ENCODE measurements at regions not wholly inside any gene's neighbourhood (a gene's known extent, or its start where the extent isn't known, plus 50 kb on each side); places are given as distances from the start of the nearest gene placed in this dataset.
"Not testable (repeated sequence)": the region's sequence is repeated elsewhere in the genome, so short reads cannot be mapped to it uniquely, and the experiment has no call there.

- no peak for DNase-seq (ENCODE audit: low read depth in 2 of 2, low spot score in 1 of 2)
Observed at GRCh38 chr9:21533597-21533996, 51.5 kb upstream of the IFNE start.

GRCh38 chr9:21535396-21535795, 53.3 kb upstream of the IFNE start:
- DNase-seq (ENCODE audit: low read depth in 2 of 2, low spot score in 1 of 2) = no peak

DNA sequence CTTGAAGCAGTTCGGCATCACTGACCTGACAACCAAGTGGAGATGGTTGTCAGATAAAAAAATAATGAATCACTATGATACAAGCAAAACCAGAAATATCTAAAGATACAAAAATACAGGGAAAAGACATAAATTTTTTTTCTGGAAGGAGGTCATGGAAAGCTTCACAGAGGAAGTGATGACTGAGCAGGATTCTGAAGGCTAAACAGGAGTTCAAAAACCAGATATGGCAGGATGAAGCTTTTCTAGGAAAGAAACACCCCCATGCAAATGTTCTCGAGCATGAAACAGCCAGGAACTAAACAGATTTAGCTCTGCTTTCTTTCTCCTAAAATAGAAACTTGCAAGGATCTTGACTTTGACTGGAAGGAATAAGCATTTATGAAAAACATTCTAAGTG, 60.7 kb upstream of the IFNE start:
- DNase-seq (ENCODE audit: low read depth in 2 of 2, low spot score in 1 of 2) = no peak

DNA sequence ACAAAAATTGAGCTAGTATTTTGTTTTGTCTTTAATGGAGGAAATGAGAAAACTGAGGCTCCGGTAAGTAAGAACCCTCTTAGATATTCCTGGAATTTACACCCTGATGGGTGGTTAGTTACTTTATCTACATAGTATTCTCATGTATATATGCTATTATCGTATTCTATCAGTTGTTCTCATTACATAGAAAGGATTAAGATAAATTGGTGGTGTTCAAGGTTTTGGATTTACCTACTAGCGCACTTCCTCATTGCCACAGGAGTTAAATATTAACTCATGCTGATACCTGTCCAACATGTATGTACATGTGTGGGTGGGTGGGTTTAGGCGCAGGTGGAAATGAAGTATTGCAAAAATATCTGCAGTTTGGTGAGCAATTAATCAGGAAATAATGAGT, 61.1 kb upstream of the IFNE start:
- no peak for DNase-seq (ENCODE audit: low read depth in 2 of 2, low spot score in 1 of 2)

- not testable (repeated sequence) for DNase-seq (ENCODE audit: low read depth in 2 of 2, low spot score in 1 of 2)
Observed at GRCh38 chr9:21543816-21544215, 61.7 kb upstream of the IFNE start.

DNA sequence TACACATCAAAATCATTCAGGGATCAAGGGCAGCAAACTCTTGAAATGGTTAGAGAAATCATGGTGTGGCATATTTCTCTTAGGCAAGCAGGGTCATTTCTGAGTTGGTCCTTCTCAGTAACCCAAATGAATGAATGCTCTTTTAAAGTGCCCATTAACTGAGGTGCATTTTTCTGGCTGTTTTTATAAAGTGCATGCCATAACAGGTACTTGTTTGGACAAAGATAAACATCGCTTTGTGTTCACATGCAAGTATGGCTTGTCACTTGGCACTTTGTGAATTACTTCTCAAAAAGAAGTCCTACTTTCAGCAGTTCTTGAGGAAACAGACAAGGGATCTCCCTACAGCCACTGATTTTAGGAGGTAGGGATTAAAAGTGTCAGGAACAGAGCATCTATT, 64.8 kb upstream of the IFNE start:
- no peak for DNase-seq (ENCODE audit: low read depth in 2 of 2, low spot score in 1 of 2)

- no peak for DNase-seq (ENCODE audit: low read depth in 2 of 2, low spot score in 1 of 2)
Observed at GRCh38 chr9:21549251-21549765, 67.2 kb upstream of the IFNE start.

DNA sequence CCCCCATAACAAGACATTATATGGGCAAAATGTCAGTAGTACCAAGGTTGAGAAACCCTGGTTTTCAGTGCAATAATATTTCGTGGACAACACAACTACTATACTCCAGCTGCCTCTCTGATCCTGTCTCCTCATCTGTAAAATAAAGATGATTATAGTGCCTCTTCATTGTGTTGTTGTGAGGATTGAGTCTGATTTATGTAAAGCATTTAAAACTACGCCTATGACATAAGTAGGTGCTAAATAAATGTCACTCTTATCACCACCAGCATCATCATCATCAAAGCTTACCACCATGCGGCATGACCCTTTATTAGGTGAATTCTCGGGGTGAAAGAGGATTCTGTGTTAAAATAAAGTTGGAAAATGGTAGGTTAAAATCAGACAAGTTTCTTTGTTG, 67.8 kb upstream of the IFNE start:
- no peak for DNase-seq (ENCODE audit: low read depth in 2 of 2, low spot score in 1 of 2)

DNA sequence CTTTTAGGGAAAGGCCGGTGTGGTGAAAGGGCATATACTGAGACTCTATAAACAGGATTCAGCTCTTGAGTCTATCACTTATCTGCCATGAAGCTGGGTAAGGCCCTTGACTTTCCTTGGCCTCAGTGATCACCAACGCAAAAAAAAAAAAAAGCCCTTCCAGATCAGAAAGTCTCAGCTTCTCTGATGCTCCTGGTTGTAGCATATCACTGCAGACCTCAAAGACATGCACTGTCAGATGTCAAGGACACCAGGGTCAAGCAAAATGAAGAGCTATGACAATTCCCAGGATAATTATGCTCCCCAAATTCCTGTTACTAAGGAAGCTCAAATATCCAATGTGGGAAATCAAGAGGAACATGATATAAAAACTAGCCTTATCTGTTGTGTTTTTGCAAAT, 68.3 kb upstream of the IFNE start:
- no peak for DNase-seq (ENCODE audit: low read depth in 2 of 2, low spot score in 1 of 2)

DNA sequence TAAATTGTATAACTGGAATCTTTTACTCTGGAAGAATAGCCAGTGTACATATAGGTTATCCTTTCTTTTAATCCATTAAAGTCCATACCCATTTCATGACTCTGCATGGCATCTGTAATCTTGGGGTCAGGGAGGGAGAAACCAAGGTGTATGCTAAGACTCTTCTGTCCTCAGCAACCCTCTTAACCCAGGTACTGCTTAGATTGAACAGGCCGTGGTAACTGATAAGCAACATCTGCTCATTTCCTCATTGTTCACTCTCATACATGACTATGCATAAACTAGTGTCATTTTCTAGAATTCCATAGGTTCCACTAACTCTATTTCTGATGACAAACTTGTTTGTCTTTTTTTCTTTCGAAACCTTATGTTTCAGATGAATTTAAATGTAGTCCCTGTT, 69.3 kb upstream of the IFNE start:
- no peak for DNase-seq (ENCODE audit: low read depth in 2 of 2, low spot score in 1 of 2)

GRCh38 chr9:21552244-21553170, 70.4 kb upstream of the IFNE start:
- no peak for DNase-seq (ENCODE audit: low read depth in 2 of 2, low spot score in 1 of 2)

- DNase-seq (ENCODE audit: low read depth in 2 of 2, low spot score in 1 of 2) = no peak
Observed at GRCh38 chr9:21553441-21553840, 71.3 kb upstream of the IFNE start.

DNA sequence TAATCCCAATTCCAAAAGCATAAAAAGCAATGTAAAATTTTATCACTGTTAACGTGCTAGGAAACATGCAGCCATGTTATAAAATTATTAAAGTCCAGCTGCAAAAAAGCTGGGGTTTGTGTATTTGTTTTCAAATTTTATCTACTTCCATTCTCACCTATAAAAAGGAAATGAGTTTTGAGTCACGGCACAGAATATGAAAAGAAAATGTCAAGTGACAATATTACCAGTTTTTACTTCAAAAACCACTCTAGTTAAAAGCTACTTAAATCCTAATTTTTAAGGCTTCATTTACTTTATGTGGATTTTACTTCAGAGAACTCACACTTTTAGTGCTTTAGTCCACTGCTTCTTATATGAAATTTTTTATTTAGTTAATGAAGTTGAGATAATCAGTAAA, 72.7 kb upstream of the IFNE start:
- no peak for DNase-seq (ENCODE audit: low read depth in 2 of 2, low spot score in 1 of 2)

GRCh38 chr9:21555911-21556310, 73.8 kb upstream of the IFNE start:
- DNase-seq (ENCODE audit: low read depth in 2 of 2, low spot score in 1 of 2) = no peak

DNA sequence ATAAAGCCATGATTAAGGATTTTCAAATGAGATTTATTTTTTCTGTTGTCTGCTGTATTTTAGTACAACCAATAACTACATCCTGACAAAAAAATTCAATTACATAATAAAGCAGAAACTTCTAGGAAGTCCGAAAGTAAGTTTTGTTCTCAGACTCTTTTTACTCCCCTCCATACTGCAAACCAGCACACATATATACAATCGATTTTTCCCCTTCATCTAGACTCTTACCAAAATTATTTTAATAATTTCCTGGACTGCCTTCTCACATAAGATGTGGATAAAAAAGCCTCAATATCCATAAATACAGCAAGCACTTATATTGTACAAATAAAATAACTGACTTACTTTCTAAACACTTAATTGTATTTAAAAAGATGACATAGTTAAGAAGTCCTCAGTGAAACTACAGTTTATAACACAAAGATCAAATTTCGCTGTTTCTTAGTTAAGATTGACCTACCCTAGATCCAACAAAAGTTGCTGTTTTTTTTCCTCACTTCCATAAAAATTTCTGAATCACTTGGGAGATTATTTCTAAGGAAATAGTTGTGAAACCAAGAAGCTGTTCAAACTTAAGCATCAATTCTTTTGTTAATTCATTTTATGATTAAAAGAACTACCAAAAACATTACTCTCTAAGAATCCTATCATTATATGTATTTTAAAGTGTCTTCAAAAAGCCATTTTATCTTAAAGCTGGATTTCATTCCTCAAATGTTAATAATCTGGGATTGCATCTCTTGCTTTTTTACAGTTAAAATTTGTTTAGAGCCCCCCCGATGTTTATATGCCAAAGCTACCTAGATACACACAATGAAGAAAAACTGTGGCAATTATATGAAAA, 74.7 kb upstream of the IFNE start:
- DNase-seq (ENCODE audit: low read depth in 2 of 2, low spot score in 1 of 2) = no peak

DNA sequence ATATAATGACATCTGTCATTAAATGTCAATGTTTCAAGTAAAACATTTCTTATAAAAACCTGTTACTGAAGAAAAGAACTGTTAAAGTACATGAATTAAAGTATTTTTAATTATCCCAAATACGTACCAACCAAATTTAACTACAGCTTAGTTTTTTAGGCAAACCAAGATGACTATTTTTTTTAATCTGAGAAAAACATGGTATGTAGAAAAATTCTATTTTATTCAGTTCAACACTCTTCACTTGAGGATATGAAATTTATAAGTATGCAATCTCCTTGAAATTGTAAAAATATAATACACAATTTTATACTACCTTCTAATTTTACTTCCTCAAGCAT, 75.3 kb upstream of the IFNE start:
- no peak for DNase-seq (ENCODE audit: low read depth in 2 of 2, low spot score in 1 of 2)

DNA sequence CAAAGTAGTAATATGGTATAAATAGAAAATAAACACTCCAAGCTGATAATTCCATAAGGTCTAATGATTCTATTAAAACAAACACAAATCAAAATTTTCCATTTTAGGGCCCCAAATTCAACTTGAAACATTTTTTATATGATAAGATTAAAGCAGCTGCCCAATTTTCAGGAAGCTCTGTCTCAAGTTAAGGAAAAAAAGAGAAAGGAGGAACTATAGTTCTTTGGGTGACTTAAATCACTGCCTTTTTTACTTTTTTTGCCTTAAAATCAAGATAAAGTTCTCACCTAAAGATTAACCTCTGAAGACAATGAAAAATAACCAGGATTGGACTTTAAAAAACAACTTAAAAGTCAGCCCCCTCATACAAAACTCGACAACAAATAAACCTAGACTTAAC, 76.0 kb upstream of the IFNE start:
- DNase-seq (ENCODE audit: low read depth in 2 of 2, low spot score in 1 of 2) = no peak

DNA sequence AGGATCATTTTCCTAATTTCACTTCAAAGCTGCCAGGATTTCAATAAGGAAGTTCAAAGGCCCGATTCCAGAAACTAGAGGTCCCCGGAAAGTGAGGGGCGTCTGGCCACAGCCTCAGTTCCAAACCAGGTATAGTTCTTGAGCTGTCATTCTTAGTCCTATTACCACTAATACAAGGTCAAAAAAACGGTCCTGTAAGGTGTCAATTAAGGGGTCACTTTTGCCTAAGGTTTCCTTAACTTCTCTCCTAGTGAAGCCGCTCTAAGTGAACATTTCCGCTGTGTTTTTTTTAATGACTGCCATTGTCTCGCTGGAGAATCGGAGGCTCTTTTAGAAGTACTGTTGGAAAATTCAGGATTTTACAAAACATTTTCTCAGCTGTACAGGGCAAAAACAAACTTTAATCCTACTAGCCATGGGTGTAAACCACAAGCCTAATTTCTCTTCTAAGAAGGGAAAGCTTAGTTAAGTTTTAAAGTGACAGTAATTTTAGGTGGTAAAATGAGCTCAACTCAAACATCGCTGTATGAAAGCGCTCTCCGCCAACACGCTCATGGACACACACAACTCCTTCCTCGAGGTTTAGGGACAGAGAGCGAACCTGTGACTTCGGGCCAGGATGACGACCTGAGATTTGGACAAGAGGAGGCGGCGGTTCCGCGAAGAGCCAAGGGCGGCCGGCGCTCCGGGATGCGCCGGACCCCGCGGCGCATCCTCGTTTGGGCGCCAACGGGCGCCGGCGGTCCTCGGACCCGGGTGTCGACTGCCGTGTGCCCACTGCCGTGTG, 76.7 kb upstream of the IFNE start:
- DNase-seq (ENCODE audit: low read depth in 2 of 2, low spot score in 1 of 2) = no peak

DNA sequence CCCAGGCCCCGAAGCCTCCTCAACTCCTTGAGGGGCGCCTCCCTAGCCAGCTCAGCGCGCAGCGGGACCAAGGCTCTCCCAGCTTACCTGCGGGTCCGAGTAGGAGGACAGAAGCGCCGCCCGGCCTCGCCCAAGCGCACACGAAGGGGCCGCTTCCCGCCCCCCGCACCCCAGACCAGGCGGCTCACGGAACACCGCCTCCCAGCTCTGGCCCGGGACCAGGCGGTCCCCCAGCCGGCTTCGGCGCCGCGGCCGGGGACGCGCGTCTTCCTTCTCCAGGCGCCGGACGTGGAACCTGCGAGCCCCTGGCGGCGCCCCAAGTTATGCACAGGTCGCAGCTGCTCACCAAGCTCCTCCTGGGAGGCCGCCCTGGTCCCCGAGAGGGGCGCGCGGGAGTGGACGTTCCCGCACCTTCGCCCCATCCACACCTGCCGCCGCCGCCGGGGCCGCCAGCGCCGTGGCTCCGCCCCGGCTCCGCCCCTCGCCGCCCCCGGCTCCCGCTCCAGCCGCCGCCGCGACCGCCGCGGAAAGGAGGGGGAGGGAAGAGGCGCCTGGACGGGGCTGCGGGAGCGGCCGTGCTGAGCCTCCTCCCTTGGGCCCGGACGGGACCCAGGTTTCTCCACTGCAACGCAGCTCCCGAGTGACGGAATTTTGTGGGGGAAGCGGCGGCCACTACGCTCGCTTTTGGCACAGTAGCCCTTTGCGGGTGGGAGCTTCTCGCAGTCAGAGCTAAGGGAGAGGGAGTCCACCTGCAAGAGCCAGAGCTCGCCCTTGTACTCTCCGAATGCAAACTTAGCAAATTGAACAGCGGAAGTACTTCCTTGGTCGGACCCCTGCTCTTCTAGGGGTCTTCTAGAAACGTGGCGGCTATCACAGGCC, 77.5 kb upstream of the IFNE start:
- DNase-seq (ENCODE audit: low read depth in 2 of 2, low spot score in 1 of 2) = no peak

- DNase-seq (ENCODE audit: low read depth in 2 of 2, low spot score in 1 of 2) = no peak
Observed at GRCh38 chr9:21560281-21560745, 78.2 kb upstream of the IFNE start.
